AG04449 (cell line): ENCODE measurements at regions not wholly inside any gene's neighbourhood (a gene's known extent, or its start where the extent isn't known, plus 50 kb on each side); places are given as distances from the start of the nearest gene placed in this dataset.

Experiments used
- CTCF ChIA-PET: fragments of 350-600 bp; formaldehyde crosslinking; extraction: SDS; loops from one replicate; lab custom pipeline; 2021; ENCODE audit warnings: antibody characterized with exemption; lab: Yijun Ruan, JAX
- POLR2A ChIA-PET: fragments of 400-600, 350-600 bp; formaldehyde crosslinking; extraction: SDS; loops from one replicate; lab custom pipeline; 2020; ENCODE audit warnings: antibody characterized with exemption, inconsistent platforms; lab: Yijun Ruan, JAX
- DNase-seq: peaks from one replicate; pipeline ENCODE4 v3.0.0-alpha.2; 2010; ENCODE audit warnings: low read depth, low spot score
- H3K4me3 ChIP-seq: 2 replicates; pipeline ENCODE4 v1.5.1; 2011; ENCODE audit warnings: low read depth, mild to moderate bottlenecking, control low read depth, low read length
- TF ChIP-seq, protein P1 (sequence below): IDR thresholded peaks from one replicate; pipeline ENCODE4 v1.5.1; 2011; ENCODE audit warnings: mild to moderate bottlenecking, moderate library complexity, low read length, control low read depth, inconsistent platforms; ENCODE audit not compliant: insufficient read depth; ENCODE audit errors: missing control alignments

DNA sequence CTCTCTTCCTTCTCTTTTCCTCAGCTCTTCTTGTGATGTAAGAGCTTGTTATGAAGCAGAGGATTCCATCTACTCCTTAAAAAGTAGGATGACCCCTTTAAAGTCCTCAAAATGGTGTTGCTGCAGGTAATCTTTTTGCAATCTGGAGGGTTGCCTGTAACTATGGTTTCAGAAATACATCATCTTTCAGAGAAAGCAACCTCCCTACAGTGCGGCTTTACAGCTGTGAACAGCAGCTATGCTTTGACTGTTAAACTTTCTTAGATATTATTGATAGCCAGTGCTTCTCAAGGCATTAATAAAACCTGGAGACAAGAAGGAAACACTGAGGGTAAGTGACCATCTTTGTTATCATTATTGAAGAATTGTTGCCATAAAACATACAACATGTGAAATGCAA is 86.6 kb upstream of the MDFIC start:
- POLR2A ChIA-PET, result no interaction called here
- H3K4me3 ChIP-seq, result no peak overlapping the region
- DNase-seq, result no peak
- TF ChIP-seq, protein P1, sequence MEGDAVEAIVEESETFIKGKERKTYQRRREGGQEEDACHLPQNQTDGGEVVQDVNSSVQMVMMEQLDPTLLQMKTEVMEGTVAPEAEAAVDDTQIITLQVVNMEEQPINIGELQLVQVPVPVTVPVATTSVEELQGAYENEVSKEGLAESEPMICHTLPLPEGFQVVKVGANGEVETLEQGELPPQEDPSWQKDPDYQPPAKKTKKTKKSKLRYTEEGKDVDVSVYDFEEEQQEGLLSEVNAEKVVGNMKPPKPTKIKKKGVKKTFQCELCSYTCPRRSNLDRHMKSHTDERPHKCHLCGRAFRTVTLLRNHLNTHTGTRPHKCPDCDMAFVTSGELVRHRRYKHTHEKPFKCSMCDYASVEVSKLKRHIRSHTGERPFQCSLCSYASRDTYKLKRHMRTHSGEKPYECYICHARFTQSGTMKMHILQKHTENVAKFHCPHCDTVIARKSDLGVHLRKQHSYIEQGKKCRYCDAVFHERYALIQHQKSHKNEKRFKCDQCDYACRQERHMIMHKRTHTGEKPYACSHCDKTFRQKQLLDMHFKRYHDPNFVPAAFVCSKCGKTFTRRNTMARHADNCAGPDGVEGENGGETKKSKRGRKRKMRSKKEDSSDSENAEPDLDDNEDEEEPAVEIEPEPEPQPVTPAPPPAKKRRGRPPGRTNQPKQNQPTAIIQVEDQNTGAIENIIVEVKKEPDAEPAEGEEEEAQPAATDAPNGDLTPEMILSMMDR, result no peak
- CTCF ChIA-PET, result no interaction called here

DNA sequence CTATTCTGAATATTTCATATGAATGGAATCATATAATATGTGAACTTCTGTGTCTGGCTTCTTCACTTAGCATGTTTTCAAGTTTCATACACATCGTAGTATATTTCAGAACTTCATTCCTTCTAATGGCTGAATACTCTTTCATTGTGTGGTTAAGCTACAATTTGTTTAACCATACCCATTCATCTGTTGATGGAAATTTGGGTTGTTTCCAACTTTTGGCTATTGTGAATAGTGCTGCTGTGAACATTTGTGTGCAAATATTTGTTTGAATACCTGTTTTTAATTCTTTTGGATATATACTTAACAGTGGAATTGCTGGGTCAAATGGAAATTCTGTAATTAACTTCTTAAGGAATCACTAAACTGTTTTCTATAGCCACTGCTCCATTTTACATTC is 86.0 kb upstream of the MDFIC start:
- ChIA-PET POLR2A (no interaction called here), CTCF (no interaction called here)
- TF ChIP-seq, protein P1, result no peak
- DNase-seq, result no peak
- no peak overlapping the region for H3K4me3 ChIP-seq

DNA sequence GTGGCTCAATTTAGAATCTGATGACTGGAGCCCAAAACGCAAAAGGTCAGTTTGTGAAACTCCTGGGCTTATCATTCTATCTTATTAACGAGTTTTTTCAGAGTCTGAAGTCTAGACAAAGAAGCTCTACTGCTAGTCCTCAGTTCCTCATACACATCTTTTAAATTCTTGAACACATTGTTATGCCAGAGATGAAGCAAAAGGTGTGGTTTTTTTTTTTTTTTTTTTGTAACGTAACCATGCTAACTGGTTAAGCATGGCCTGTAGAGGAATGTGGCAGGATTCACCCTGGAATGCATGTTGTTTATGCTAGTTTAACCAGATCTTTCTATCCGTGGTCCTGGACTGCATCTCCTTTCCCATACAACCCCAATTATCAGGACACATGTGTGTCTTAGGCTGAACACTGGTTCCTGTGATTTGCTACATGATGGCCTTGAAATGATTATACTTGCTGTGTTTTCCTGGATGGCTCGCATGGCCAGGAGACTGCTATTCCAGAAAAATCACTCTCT is 79.3 kb upstream of the MDFIC start:
- CTCF ChIA-PET, result no interaction called here
- TF ChIP-seq, protein P1, result no peak
- POLR2A ChIA-PET, result no interaction called here
- no peak overlapping the region for H3K4me3 ChIP-seq
- no peak for DNase-seq

DNA sequence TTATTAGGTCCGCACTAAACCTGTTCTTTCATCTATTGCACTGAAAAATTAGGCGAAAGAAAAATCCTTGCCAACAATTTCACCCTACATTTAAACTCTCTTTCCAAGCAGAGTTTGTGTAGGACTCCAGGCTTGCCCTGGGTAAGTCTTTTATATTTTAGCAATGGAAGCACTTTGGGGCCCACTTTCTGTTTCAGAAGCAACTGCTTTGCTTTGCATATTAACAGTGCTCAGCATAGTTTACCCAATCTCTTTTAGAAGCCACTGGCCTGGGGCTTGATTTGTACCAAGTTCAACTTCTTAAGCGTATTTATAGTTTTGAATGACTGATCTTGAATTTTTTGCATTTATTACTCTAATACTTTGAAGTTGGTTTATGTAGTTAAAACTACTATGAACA is 78.8 kb upstream of the MDFIC start:
- H3K4me3 ChIP-seq, result no peak overlapping the region
- TF ChIP-seq, protein P1, result no peak
- POLR2A ChIA-PET, result no interaction called here
- DNase-seq, result no peak
- CTCF ChIA-PET, result no interaction called here

DNA sequence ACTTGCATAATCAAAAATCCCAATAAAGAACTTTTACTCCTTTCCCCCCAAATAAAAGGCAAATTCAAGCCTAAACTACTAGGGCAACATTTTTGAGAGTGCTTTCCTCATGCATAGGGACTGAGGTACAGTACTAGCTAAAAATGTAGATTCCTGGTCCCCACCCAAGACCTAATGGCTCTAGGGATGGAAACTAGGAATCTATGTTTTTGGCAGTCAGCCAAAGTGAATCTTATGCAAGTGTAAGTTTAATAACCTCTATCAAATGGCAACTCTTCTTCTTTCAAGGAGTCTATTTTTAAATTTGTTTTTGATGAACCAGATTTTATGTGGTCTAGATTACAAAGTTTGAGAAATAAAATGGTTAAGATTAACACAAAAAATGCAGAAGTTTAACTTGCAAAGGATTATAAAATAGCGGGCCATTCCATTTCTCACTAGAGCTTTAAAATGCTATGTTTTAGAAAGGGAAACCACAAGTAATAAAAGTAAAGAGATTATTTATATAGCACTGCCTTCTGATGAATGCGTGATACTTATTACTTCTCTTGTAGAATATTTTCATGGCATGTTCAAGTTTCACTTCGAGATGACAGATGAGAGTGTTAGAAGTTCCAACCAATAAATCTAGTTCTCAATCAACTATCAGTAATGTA is 70.4 kb upstream of the MDFIC start:
- TF ChIP-seq, protein P1, result no peak
- no peak for DNase-seq
- no peak overlapping the region for H3K4me3 ChIP-seq
- POLR2A ChIA-PET, result no interaction called here
- CTCF ChIA-PET, result no interaction called here

DNA sequence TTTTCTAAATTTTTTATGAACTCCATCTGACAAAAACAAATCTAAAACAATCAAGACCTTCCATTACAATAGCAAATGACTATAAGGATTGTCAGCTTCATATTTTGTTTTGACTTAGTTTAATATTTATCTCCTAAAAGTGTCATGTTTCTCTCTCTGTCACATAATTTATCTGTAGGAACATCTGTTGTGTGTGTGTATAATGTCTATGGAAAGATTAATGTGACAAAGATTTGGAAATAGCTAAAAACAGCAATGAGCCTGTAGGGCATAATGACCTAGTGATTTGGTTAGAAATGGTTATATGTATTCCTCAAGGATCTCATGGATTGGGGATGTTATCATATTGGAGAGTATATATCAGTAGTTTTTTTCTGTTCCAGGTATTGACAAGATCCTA is 69.6 kb upstream of the MDFIC start:
- ChIA-PET CTCF (no interaction called here), POLR2A (no interaction called here)
- DNase-seq, result no peak
- TF ChIP-seq, protein P1, result no peak
- H3K4me3 ChIP-seq, result no peak overlapping the region
